ENCODE measurements at regions not wholly inside any gene's neighbourhood (a gene's known extent, or its start where the extent isn't known, plus 50 kb on each side); places are given as distances from the start of the nearest gene placed in this dataset.

DNA sequence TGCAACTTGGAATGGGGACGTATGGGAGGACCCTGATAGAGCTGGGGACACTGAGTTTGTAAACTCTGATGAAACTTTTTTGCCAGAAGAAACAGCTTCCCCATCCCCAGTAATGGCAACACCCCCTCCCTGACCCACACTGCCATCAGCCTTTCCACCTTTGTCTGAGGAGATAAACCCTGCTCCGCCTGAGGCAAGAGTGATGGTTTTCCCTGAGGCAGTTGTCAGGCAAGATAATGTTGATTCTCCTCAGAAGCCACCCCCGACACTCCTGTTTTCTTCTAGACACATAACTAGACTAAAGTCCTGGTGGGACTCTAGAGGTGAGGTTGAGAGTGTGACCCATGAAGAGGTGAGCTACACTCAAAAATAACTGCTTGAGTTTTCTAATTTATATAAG lies 71.9 kb upstream of the STK26 start:
- TF ChIP-seq, protein P1, sequence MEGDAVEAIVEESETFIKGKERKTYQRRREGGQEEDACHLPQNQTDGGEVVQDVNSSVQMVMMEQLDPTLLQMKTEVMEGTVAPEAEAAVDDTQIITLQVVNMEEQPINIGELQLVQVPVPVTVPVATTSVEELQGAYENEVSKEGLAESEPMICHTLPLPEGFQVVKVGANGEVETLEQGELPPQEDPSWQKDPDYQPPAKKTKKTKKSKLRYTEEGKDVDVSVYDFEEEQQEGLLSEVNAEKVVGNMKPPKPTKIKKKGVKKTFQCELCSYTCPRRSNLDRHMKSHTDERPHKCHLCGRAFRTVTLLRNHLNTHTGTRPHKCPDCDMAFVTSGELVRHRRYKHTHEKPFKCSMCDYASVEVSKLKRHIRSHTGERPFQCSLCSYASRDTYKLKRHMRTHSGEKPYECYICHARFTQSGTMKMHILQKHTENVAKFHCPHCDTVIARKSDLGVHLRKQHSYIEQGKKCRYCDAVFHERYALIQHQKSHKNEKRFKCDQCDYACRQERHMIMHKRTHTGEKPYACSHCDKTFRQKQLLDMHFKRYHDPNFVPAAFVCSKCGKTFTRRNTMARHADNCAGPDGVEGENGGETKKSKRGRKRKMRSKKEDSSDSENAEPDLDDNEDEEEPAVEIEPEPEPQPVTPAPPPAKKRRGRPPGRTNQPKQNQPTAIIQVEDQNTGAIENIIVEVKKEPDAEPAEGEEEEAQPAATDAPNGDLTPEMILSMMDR (IDR thresholded peaks at IDR 0.05) = no peak
- no peak for TF ChIP-seq EP300 (IDR thresholded peaks at IDR 0.05)
- TF ChIP-seq POLR2A (IDR thresholded peaks at IDR 0.05) = no peak
